ENCODE measurements at regions not wholly inside any gene's neighbourhood (a gene's known extent, or its start where the extent isn't known, plus 50 kb on each side); places are given as distances from the start of the nearest gene placed in this dataset.

DNA sequence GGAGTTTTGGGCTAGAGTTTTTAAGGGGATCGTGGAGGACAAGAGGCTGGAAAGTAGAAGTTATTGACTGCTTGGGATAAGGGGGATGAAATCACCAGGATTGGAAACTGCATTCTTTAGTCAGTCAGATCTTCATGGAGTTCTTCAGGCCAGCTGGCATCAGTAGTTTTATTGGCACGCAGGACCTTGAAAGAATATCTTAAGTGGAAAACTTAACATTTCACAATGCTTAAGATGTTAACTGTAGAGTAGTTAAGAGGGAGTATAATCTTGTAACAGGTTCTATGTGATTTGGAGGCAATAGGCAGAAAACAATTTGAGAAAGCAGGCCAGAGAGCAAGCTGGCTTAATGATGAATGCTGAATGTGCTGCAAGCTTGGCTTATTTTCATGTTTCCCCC lies 300.4 kb upstream of the KCNH7 start:
- Mint-ChIP-seq H3K4me1 (no peaks in the 10 kb centered on the region), H3K27me3 (ENCODE audit: low read depth) (no peaks in the 10 kb centered on the region; the same call in 1 of the 2 replicates), H3K4me3 (no peak overlapping the region), H3K9me3 (peaks cover 10% of the 10 kb centered on the region), H3K36me3 (no peaks in the 10 kb centered on the region), H3K27ac (no peak overlapping the region)
- TF ChIP-seq FOXP1 (CRISPR knock-in tag; IDR thresholded peaks at IDR 0.05; ENCODE audit: borderline replicate concordance) = no peak
- TF ChIP-seq ERG (CRISPR knock-in tag; IDR thresholded peaks at IDR 0.05) = no peak
- no peak for TF ChIP-seq ZNF532 (CRISPR knock-in tag; IDR thresholded peaks at IDR 0.05; ENCODE audit: borderline replicate concordance)
- TF ChIP-seq SP1 (CRISPR knock-in tag; conservative IDR thresholded peaks at IDR 0.05) = no peak
- no peak for TF ChIP-seq KAT7 (CRISPR knock-in tag; IDR thresholded peaks at IDR 0.05; ENCODE audit: borderline replicate concordance)
- TF ChIP-seq SOX15 (CRISPR knock-in tag; IDR thresholded peaks at IDR 0.05) = no peak
- TF ChIP-seq ESRRA (CRISPR knock-in tag; IDR thresholded peaks at IDR 0.05; ENCODE audit: borderline replicate concordance) = no peak
- TF ChIP-seq ZNF671 (CRISPR knock-in tag; IDR thresholded peaks at IDR 0.05) = no peak
- no peak for TF ChIP-seq RELA (CRISPR knock-in tag; IDR thresholded peaks at IDR 0.05; ENCODE audit: borderline replicate concordance)
- no peak for TF ChIP-seq OVOL2 (CRISPR knock-in tag; IDR thresholded peaks at IDR 0.05; ENCODE audit: borderline replicate concordance)
- TF ChIP-seq, protein P1, sequence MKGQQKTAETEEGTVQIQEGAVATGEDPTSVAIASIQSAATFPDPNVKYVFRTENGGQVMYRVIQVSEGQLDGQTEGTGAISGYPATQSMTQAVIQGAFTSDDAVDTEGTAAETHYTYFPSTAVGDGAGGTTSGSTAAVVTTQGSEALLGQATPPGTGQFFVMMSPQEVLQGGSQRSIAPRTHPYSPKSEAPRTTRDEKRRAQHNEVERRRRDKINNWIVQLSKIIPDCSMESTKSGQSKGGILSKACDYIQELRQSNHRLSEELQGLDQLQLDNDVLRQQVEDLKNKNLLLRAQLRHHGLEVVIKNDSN (CRISPR knock-in tag; IDR thresholded peaks at IDR 0.05) = no peak
- TF ChIP-seq, protein P2, sequence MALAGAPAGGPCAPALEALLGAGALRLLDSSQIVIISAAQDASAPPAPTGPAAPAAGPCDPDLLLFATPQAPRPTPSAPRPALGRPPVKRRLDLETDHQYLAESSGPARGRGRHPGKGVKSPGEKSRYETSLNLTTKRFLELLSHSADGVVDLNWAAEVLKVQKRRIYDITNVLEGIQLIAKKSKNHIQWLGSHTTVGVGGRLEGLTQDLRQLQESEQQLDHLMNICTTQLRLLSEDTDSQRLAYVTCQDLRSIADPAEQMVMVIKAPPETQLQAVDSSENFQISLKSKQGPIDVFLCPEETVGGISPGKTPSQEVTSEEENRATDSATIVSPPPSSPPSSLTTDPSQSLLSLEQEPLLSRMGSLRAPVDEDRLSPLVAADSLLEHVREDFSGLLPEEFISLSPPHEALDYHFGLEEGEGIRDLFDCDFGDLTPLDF (CRISPR knock-in tag; IDR thresholded peaks at IDR 0.05) = no peak
- TF ChIP-seq ETV6 (CRISPR knock-in tag; IDR thresholded peaks at IDR 0.05) = no peak
- no peak for TF ChIP-seq ELF4 (CRISPR knock-in tag; IDR thresholded peaks at IDR 0.05; ENCODE audit: low read depth)
- no peak for TF ChIP-seq NR2C2 (CRISPR knock-in tag; IDR thresholded peaks at IDR 0.05)
- TF ChIP-seq CDX4 (CRISPR knock-in tag; IDR thresholded peaks at IDR 0.05; ENCODE audit: borderline replicate concordance) = no peak
- TF ChIP-seq ZNF263 (CRISPR knock-in tag; IDR thresholded peaks at IDR 0.05; ENCODE audit: low read depth) = no peak
- no peak for TF ChIP-seq GTF2I (CRISPR knock-in tag; conservative IDR thresholded peaks at IDR 0.05)
- TF ChIP-seq ZNF423 (CRISPR knock-in tag; IDR thresholded peaks at IDR 0.05) = no peak
- TF ChIP-seq, protein P3, sequence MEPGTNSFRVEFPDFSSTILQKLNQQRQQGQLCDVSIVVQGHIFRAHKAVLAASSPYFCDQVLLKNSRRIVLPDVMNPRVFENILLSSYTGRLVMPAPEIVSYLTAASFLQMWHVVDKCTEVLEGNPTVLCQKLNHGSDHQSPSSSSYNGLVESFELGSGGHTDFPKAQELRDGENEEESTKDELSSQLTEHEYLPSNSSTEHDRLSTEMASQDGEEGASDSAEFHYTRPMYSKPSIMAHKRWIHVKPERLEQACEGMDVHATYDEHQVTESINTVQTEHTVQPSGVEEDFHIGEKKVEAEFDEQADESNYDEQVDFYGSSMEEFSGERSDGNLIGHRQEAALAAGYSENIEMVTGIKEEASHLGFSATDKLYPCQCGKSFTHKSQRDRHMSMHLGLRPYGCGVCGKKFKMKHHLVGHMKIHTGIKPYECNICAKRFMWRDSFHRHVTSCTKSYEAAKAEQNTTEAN (CRISPR knock-in tag; IDR thresholded peaks at IDR 0.05) = no peak
- ChIA-PET POLR2A (no interaction called here), CTCF (no interaction called here)
- DNase-seq (ENCODE audit: low spot score) = no peak
- no peak for ATAC-seq

Measured in WTC11 (cell line).